ENCODE measurements at regions not wholly inside any gene's neighbourhood (a gene's known extent, or its start where the extent isn't known, plus 50 kb on each side); places are given as distances from the start of the nearest gene placed in this dataset.
A peak's percentile ranks its signal among the peaks of the same experiment; 100 is the strongest.
"Not testable (repeated sequence)": the region's sequence is repeated elsewhere in the genome, so short reads cannot be mapped to it uniquely, and the experiment has no call there.

DNA sequence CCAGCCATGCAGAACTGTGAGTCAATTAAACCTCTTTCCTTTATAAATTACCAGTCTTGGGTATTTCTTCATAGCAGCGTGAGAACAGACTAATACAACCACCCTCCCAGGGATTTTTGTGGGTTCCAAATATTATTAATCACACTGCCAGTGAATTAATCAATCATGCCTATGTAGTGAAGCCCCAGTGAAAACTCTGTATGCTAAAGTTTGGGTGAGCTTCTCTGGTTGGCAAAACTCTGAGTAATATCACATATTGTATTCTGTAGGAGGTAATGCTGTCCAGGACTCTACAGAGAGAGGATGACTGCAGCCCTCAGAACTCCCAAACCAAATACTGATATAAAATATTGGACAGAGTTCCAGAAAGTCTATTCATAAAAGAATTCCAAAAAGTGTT is 216.9 kb downstream of the RPAP3 start:
- no peak for DNase-seq (ENCODE audit: low spot score)

GRCh38 chr12:47481041-47481440 is 224.8 kb downstream of the RPAP3 start:
- DNase-seq (ENCODE audit: low spot score) = no peak

GRCh38 chr12:47478426-47478825 is 227.4 kb downstream of the RPAP3 start:
- DNase-seq (ENCODE audit: low spot score) = no peak

- DNase-seq (ENCODE audit: low spot score) = no peak
Measured at GRCh38 chr12:47473091-47473490, 232.7 kb downstream of the RPAP3 start.

DNA sequence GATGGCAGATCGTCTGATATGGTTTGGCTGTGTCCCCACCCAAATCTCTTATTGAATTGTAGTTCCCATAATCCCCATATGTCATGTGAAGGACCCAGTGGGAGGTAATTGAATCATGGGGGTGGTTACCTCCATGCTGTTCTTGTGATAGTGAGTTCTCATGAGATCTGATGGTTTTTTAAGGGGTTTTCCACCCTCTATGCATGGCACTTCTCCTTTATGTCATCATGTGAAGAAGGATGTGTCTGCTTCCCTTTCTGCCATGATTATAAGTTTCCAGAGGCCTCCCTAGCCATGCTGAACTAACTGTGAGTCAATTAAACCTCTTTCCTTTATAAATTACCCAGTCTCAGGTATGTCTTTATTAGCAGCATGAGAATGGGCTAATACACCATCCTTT is 235.5 kb downstream of the RPAP3 start:
- DNase-seq (ENCODE audit: low spot score) = not testable (repeated sequence)

- not testable (repeated sequence) for DNase-seq (ENCODE audit: low spot score)
Measured at GRCh38 chr12:47463918-47464317, 241.9 kb downstream of the RPAP3 start.

GRCh38 chr12:47458279-47458678 is 247.6 kb downstream of the RPAP3 start:
- DNase-seq (ENCODE audit: low spot score) = peak; percentile 70

DNA sequence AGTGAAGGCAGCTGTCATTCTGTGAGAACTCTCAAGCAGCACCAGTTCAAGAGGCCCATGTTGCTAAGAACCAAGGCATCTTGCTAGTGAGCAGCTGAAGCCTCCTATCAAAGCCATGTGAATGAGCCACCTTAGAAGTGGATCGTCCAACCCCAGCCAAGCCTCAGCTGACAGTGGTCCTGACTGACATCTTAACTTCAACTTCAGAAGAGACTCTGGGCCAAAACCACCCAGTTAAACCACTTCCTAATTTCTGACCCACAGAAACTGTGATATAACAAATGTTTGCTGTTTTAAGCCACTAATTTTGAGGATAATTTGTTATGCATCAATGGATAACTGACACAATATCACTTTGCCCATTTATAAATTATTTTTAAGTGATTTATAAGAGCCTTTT is 256.0 kb downstream of the RPAP3 start:
- DNase-seq (ENCODE audit: low spot score) = no peak

- no peak for DNase-seq (ENCODE audit: low spot score)
Measured at GRCh38 chr12:47442310-47442709, 263.5 kb downstream of the RPAP3 start.

DNA sequence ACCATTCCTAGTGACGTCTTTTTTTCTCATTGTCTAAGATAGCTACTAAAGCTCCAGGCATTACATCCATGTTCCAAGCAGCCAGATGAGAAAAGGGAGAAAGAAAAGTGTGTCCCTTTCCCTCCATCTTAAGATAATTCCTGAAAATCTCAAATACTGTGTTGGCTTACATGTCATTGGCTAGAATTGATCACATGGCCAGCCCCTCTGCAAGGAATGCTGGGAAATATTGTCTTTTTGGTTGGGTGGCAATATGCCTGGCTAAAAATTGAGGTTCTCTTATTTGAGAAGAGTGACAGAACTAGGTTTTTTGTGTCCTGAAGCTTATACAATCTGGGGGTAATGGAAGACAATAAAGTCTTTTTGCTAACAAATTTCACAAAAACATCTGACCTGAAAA is 264.3 kb downstream of the RPAP3 start:
- DNase-seq (ENCODE audit: low spot score) = no peak

GRCh38 chr12:47438175-47438574 is 267.7 kb downstream of the RPAP3 start:
- DNase-seq (ENCODE audit: low spot score) = no peak

DNA sequence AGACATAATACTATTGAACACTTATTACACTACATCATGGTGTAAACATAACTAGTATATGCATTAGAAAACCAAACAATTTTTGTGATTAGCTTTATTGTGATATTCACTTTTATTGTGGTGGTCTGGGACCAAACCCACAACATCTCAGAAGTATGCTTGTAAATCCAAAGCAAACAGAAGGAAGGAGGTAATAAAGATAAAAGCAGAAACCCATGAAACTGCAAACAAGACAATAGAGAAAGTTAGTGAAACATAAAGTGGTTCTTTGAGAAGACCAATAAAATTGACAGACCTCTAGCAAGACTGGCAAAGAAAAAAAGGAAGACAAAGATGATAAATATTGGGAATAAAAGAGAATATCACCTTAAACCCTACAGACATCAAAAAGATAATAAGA is 268.3 kb downstream of the RPAP3 start:
- DNase-seq (ENCODE audit: low spot score) = no peak

- no peak for DNase-seq (ENCODE audit: low spot score)
Measured at GRCh38 chr12:47433876-47434275, 272.0 kb downstream of the RPAP3 start.

GRCh38 chr12:47426678-47427309 is 279.0 kb downstream of the RPAP3 start:
- peak; percentile 29 for DNase-seq (ENCODE audit: low spot score)

DNA sequence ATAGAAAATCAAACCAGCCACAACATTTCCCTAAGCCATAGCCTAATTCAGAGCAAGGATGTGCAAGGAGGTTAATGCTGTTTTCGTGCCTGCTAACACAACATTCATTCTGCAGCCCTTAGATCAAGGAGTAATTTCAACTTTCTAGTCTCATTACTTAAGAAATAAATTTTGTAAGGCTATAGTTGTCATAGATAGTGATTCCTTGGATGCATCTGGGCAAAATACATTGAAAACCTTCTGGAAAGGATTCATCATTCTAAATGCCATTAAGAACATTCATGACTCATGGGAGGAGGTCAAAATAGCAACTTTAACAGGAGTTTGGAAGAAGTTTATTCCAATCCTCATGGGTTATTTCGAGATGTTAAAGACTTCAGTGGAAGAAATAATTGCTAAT is 283.2 kb downstream of the RPAP3 start:
- DNase-seq (ENCODE audit: low spot score) = no peak

DNA sequence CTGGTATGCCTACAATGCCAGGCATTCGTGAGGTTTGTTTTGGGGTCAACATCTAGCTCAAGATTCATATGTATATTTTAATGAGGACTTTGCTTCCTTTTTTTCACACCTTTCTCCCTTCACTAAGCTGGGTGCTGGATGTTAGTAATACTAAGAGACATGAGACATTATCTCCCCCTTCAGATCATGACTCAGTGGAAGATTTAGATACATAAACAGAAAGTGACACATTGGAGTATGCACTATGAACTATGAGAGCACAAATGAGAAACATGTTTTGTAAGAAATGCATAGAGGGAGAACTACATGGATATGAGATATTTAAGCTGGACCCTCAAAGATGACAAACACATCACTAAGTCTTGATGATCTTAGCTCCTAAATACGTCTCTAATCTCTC is 286.3 kb downstream of the RPAP3 start:
- DNase-seq (ENCODE audit: low spot score) = no peak

DNA sequence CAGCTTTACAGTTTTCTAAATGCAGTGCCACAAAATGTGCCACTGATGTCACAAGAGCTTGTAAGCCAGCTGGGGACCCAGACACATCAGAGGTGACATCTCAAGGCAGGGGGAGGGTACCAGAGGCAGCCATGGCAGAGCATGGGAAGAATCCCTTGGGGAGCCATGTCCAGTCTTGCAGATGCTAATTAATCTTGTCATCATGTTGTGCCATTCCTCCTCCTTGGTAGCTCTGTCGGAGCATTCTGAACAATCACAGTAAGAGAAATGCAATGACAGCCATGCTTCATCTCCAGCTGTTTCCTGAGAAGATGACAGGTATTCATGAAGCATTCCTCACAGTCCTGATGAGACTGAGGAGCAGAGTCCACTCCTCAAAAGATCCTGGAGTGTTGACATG is 287.9 kb downstream of the RPAP3 start:
- no peak for DNase-seq (ENCODE audit: low spot score)

- no peak for DNase-seq (ENCODE audit: low spot score)
Measured at GRCh38 chr12:47417121-47417520, 288.7 kb downstream of the RPAP3 start.

DNA sequence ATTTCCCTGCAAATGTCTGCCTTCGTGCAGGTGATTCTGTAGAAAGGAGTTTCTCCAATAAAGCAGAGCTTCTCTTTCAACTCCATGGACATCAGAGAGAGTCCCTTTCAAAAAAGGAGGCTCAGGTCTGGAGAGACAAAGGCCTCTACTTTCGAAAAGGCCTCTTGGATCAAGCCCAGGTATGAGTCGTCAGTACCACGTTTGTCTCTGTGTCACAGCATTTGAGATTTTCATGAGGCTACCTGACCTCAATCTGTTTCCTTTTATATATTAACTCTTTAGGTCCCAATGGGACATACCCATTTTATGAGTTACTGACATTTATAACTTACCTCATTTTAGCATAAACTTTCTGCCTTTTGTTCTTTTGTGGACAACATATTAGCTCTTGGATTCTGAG is 290.8 kb downstream of the RPAP3 start:
- no peak for DNase-seq (ENCODE audit: low spot score)

GRCh38 chr12:47414511-47414910 is 291.3 kb downstream of the RPAP3 start:
- DNase-seq (ENCODE audit: low spot score) = no peak

DNA sequence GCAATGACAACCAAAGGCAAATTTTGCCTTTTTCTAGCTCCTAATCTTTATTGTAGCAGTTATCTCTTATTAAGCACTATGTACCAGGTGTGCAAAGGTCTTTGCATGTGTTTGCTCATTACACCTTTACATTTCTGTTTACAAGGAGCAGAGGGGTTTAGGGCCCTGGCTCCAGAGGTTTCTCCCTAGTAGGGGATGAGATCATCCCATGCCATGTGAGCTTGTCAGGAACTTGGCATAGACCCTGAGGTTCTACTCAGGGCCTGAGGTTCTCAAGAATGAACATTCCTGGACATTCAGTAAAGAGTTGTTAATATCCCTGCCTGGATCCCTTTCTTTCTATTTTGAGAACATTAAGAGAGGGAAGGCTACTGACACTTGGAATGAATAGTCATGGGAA is 292.0 kb downstream of the RPAP3 start:
- no peak for DNase-seq (ENCODE audit: low spot score)

DNA sequence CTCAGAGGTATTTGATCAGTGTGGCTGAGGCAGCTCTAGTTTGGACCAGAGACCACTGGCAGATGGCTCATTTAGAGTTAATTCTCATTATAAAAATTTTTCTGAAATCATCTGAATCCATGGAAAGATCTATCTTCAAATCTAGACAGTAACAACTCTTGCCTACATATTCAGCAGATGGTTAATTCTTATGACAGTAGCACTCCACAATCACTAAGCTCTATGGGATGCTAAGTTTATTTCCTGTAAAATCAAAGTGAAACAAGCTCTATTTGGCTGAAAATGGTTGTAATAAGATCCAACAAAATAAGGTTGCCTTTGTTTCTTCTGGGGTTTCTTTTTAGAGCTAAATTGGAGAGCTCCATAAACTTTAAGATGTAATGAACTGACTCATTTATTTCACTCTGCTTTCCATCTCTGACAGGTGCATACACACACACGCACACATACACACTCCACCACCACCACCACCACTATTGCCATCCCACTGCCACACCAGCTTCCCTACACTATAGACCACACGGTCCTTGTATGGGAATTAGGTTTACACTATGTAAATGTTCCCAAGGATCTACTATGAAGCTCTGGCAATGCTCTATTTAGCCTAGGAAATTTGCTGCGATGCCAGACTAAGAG is 293.1 kb downstream of the RPAP3 start:
- DNase-seq (ENCODE audit: low spot score) = no peak

GRCh38 chr12:47411966-47412365 is 293.9 kb downstream of the RPAP3 start:
- no peak for DNase-seq (ENCODE audit: low spot score)

- DNase-seq (ENCODE audit: low spot score) = no peak
Measured at GRCh38 chr12:47410862-47411261, 295.0 kb downstream of the RPAP3 start.
